A549 (cell line): ENCODE measurements at regions not wholly inside any gene's neighbourhood (a gene's known extent, or its start where the extent isn't known, plus 50 kb on each side); places are given as distances from the start of the nearest gene placed in this dataset.

ENCODE experiments used
- CEBPB ChIP-seq, 2 experiments: fragments of >200 bp in 1 of 2; sonication (Bioruptor Twin) in 1 of 2; formaldehyde crosslinking in 1 of 2; IDR thresholded peaks; 2 replicates each; pipeline ENCODE4 v1.6.1; 2012 to 2016
- CTCF ChIP-seq: fragments of >200 bp; sonication (Bioruptor Twin); formaldehyde crosslinking; IDR thresholded peaks from 3 replicates; pipeline ENCODE4 v1.5.1; 2016
- EP300 ChIP-seq, 2 experiments: fragments of >200 bp; sonication (Bioruptor Twin); formaldehyde crosslinking; IDR thresholded peaks; 2 replicates in 1 of 2; 3 replicates in 1 of 2; pipeline ENCODE4 v1.6.1; 2016 to 2017
- ESRRA ChIP-seq: fragments of 150-350 bp; IDR thresholded peaks from 2 replicates; pipeline ENCODE4 v1.6.1; 2014; ENCODE audit warnings: mild to moderate bottlenecking, low read length, borderline replicate concordance
- JUN ChIP-seq, 2 experiments: fragments of >200 bp; sonication (Bioruptor Twin); formaldehyde crosslinking; IDR thresholded peaks; 2 replicates in 1 of 2; 3 replicates in 1 of 2; pipeline ENCODE4 v1.6.1; 2016 to 2017
- MAFK ChIP-seq: fragments of 450-650 bp; IDR thresholded peaks from 2 replicates; pipeline ENCODE4 v1.6.1; 2014; ENCODE audit not compliant: partially characterized antibody
- MAZ ChIP-seq: fragments of 150-350 bp; IDR thresholded peaks from 2 replicates; pipeline ENCODE4 v1.6.1; 2014; ENCODE audit warnings: antibody characterized with exemption, low read depth, low read length, borderline replicate concordance
- MYC ChIP-seq: IDR thresholded peaks from 2 replicates; pipeline ENCODE4 v1.6.1; 2012; ENCODE audit warnings: mild to moderate bottlenecking, inconsistent platforms, low read length, improper control_type of control experiment, borderline replicate concordance
- POLR2A ChIP-seq: IDR thresholded peaks from 2 replicates; pipeline ENCODE4 v1.6.1; 2012; ENCODE audit warnings: mild to moderate bottlenecking, low read length
- RNF2 ChIP-seq: fragments of 200-600 bp; sonication (generic); IDR thresholded peaks from 2 replicates; pipeline ENCODE4 v1.6.1; 2016; ENCODE audit warnings: low read depth, mild to moderate bottlenecking, antibody characterized with exemption, moderate library complexity, borderline replicate concordance
- USF2 ChIP-seq: fragments of 450-650 bp; IDR thresholded peaks from 2 replicates; pipeline ENCODE4 v1.6.1; 2014; ENCODE audit warnings: antibody characterized with exemption

- TF ChIP-seq POLR2A, result no peak
- TF ChIP-seq MAZ, result no peak
- TF ChIP-seq RNF2, result no peak
- no peak for TF ChIP-seq USF2
- no peak for TF ChIP-seq MAFK
- TF ChIP-seq CTCF, result no peak
- TF ChIP-seq MYC, result no peak
- TF ChIP-seq EP300 (IDR thresholded peaks at IDR 0.05), result no peak
- TF ChIP-seq CEBPB (IDR thresholded peaks at IDR 0.05), result no peak
- TF ChIP-seq JUN (IDR thresholded peaks at IDR 0.05), result no peak
- TF ChIP-seq ESRRA, result no peak
Observed at GRCh38 chr12:94038605-94039004, 109.8 kb upstream of the PLXNC1 start.
